GM19240 (cell line): ENCODE measurements at regions not wholly inside any gene's neighbourhood (a gene's known extent, or its start where the extent isn't known, plus 50 kb on each side); places are given as distances from the start of the nearest gene placed in this dataset.
"Not testable (repeated sequence)": the region's sequence is repeated elsewhere in the genome, so short reads cannot be mapped to it uniquely, and the experiment has no call there.

ENCODE experiments used
- DNase-seq: peaks from one replicate; pipeline ENCODE4 v3.0.0; 2011; ENCODE audit warnings: low spot score; ENCODE audit not compliant: insufficient read length

DNA sequence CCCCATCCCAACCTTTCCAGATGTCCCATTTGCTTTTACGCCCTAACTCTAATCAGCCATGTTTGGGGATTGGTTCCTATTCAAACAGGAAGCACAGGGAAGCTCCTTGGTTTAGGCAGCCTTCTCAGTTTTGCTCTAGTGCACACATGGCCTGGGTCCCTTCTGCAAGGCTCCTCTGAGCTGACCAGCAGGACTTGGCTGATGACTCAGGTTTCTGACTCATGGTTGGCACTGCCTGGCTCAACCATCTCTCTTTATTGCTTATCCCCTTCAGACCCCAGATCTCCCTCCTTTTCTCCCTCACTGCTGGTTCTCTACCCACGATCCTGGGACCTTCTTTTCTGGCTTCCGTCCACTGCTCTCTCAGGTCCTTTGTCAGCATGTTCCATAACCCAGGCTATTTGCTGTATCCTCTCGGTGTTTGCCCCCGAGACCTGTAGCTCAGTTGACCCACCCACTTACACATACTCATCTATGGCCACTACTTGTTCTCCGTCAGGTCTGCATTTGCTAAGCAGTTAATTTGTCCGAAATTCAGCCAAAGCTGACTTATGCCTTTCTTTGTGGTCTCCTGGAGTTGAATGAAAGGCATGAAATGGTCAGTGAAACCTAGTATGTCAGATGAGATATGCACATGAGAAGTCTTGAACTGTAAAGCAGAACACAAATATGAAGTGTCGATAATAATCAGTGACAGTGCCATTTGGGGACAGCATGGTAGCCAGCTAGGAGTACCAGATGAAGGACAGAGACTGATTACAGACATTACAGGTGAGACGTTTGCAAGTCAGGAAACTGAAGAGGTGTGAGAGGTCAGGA lies 323.5 kb upstream of the ROPN1 start:
- no peak for DNase-seq

DNA sequence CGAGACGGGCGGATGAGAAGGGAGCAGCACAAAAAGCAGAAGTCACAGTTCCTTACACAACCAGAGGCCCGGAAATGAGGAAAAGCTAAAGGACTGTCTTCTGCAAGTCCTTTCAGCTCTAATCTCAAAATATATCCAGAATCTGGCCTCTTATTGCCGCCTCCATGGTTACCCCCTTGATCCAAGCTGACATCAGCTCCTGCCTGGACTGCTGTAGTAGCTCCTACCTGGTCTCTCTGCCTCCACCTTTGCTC lies 324.0 kb upstream of the ROPN1 start:
- no peak for DNase-seq

- no peak for DNase-seq
Measured at GRCh38 chr3:124318014-124318413, 326.1 kb upstream of the ROPN1 start.

DNA sequence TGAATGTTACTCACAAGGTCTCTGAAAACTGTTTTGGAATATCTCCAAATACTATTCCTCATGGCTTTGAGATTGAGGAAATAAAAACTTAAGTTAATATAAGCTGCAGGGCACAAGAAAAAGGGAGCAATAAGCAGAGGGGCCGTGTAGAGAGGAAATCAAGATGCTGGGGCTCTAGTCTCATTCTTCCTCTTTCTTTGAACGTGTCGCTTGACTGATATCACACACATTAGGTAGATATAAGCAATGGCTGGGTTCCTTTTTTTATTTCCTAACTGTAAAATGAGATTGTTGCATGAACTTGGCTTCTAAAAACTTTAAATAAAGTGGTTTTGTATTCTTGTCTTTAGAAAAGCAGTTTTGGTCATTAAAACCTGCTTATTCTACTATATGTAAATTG lies 326.7 kb upstream of the ROPN1 start:
- DNase-seq, result no peak

GRCh38 chr3:124320976-124321375 lies 329.1 kb upstream of the ROPN1 start:
- no peak for DNase-seq

DNA sequence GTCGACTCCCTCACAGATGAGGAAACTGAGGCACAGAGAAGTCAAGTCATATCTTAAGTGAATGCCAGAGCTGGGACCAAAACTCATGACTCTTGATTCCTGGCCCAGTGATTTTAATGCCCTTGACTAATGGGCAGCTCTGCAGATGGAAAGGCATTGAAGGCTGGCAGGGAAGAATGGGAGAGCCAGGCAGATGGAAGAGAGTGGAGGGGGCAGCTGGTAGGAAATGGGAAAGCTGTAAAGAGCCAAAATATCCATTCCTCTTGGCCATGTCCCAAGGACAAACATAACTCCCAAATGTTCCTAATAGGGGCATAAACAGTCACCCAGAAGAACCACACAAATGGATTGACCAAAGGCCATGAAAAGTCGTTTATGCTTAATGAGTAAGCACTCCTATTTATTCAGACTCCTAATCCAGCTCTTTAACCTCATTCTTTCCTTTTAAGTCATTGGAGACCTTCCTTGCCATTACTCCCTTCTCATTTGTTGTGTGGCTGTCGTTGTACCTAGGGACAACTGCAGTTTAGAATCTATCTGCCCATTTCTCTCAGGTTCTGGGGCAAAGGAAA lies 330.5 kb upstream of the ROPN1 start:
- DNase-seq, result no peak

GRCh38 chr3:124322966-124323365 lies 331.0 kb upstream of the ROPN1 start:
- no peak for DNase-seq

GRCh38 chr3:124325248-124325647 lies 333.3 kb upstream of the ROPN1 start:
- DNase-seq, result no peak

DNA sequence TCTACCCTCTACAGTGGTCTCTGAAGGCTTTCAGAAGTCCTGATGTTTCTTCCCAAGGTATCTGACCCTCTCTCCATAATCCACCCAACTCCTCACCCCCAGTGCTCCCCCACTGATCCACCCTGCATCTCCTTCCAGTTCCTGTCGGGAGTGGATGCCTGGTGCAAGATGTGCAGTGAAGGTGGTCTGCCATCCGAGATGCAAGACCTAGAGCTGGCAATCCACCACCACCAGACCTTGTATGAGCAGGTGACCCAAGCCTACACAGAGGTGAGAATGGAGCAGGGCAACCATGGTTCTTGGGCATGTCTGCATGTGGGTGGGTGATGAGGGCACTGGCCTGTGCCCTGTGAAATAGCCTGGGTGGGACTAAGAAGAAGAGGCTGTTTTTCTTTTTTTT lies 337.8 kb upstream of the ROPN1 start:
- no peak for DNase-seq

- DNase-seq, result no peak
Measured at GRCh38 chr3:124333931-124334640, 342.2 kb upstream of the ROPN1 start.

- DNase-seq, result no peak
Measured at GRCh38 chr3:124336067-124336656, 344.2 kb upstream of the ROPN1 start.

- no peak for DNase-seq
Measured at GRCh38 chr3:124345845-124346244, 353.9 kb upstream of the ROPN1 start.

GRCh38 chr3:124346487-124346886 lies 354.6 kb upstream of the ROPN1 start:
- DNase-seq, result no peak

GRCh38 chr3:124347418-124347817 lies 355.5 kb upstream of the ROPN1 start:
- no peak for DNase-seq

DNA sequence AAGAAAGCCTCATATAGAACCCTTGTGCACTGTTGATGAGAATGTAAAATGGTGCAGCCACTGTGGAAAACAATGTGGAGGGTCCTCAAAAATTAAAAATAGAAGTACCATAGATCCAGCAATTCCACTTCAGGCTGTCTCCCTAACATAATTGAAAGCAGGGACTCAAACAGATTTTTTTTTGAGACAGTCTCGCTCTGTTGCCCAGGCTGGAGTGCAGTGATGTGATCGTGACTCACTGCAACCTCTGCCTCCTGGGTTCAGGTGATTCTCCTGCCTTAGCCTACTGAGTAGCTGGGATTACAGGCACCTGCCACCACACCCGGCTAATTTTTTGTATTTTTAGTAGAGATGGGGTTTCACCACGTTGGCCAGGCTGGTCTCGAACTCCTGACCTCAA lies 356.6 kb upstream of the ROPN1 start:
- not testable (repeated sequence) for DNase-seq

GRCh38 chr3:124351430-124352148 lies 359.7 kb upstream of the ROPN1 start:
- peak; percentile 43 for DNase-seq

- DNase-seq, result no peak
Measured at GRCh38 chr3:124352149-124352539, 360.2 kb upstream of the ROPN1 start.

GRCh38 chr3:124353691-124354090 lies 361.8 kb upstream of the ROPN1 start:
- DNase-seq, result no peak

GRCh38 chr3:124354150-124354549 lies 362.2 kb upstream of the ROPN1 start:
- DNase-seq, result no peak

GRCh38 chr3:124358156-124358555 lies 366.2 kb upstream of the ROPN1 start:
- DNase-seq, result no peak

DNA sequence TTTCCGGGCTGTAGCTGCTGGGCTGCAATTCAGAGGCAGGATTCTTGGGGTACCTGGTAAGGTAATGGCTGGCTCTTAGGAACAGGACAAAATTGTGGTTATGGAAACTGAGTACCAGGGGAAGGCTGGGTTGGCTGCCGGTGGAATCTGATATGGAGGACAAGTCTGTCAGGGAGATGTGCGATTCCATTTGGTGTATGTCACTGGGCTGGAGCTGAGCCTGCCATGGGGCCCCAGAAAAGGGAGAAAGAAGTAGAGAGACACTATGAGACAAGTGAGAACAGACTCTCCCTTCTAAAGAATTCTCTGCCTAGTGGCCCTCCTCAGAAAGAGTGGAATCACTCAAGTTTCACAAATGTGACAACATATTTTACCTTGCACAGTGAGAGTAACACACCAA lies 368.2 kb upstream of the ROPN1 start:
- no peak for DNase-seq

- DNase-seq, result no peak
Measured at GRCh38 chr3:124360563-124360962, 368.6 kb upstream of the ROPN1 start.
